ENCODE measurements at regions not wholly inside any gene's neighbourhood (a gene's known extent, or its start where the extent isn't known, plus 50 kb on each side); places are given as distances from the start of the nearest gene placed in this dataset.

- TF ChIP-seq CTCF (IDR thresholded peaks at IDR 0.05 in 2 of 3, conservative IDR thresholded peaks at IDR 0.05 in 1 of 3; ENCODE audit: borderline replicate concordance in 1 of 3, insufficient read depth in 1 of 3, low read depth in 2 of 3, low read length in 2 of 3) (no peak), SRF (IDR thresholded peaks at IDR 0.05; ENCODE audit: low read depth) (no peak)
Observed at GRCh38 chr9:129459547-129460322, 161.2 kb downstream of the C9orf50 start (continued).

GRCh38 chr9:129458663-129459546 lies 162.0 kb downstream of the C9orf50 start:
- H3K79me2 ChIP-seq (ENCODE audit: insufficient read depth, low read length) = no peaks in the 10 kb centered on the region
- no peaks in the 10 kb centered on the region for H3K9me3 ChIP-seq (ENCODE audit: control insufficient read depth in 1 of 2, insufficient read depth in 1 of 2, low read depth in 1 of 2, low read length in 2 of 2)
- no peaks in the 10 kb centered on the region for H3K36me3 ChIP-seq (ENCODE audit: control insufficient read depth in 1 of 2, insufficient read depth in 2 of 2, low read length in 2 of 2)
- 0 out of 4 replicates have a peak overlapping the region, but pooled peaks of 1 of the 2 experiments have one; percentile 17 for H3K4me3 ChIP-seq (replicated peaks in 1 of 2; ENCODE audit: low read depth in 1 of 2, low read length in 2 of 2)
- ChIA-PET CTCF (no interaction called here), RAD21 (ENCODE audit: low non-redundant PET in 1 of 2, low total read pairs in 2 of 2, uncharacterized antibody in 2 of 2, unreplicated experiment in 2 of 2) (interaction anchor here in 1 of 2 experiments (1.5 kb wide), 1 partner anchor 106 kb away, joined by 3 read pairs; no protein-coding TSS in a partner anchor), POLR2A (interaction anchor here (0.9 to 2.0 kb wide), 7 partner anchors 15 to 281 kb away, joined by 3 to 8 read pairs (median 4); partner anchors contain the start of gene IER5L)
- intact Hi-C loops (cut with micrococcal nuclease) = no loop called here
- DNase-seq (ENCODE audit: low read depth, low spot score) = no peak
- H3K4me1 ChIP-seq (ENCODE audit: control insufficient read depth in 1 of 2, insufficient read depth in 2 of 2, low read length in 2 of 2) = peaks cover 54 to 63% of the 10 kb centered on the region in 2 experiments
- TF ChIP-seq ZFX (IDR thresholded peaks at IDR 0.05) (peak; percentile 40; the same call in 1 of the 2 replicates), RAD21 (IDR thresholded peaks at IDR 0.05; ENCODE audit: low read depth) (no peak)
- peak overlapping the region; percentile 73 for H3K27ac ChIP-seq (ENCODE audit: low read depth, low read length)
- ATAC-seq = no peak
- H3K9ac ChIP-seq (ENCODE audit: low read length) = peak overlapping the region; percentile 75
- H4K20me1 ChIP-seq (ENCODE audit: insufficient read depth) = no peaks in the 10 kb centered on the region
- H3K4me2 ChIP-seq (ENCODE audit: low read length) = peak overlapping the region; percentile 90
- H3K27me3 ChIP-seq (ENCODE audit: insufficient read depth, low read length) = no peaks in the 10 kb centered on the region
- H2AFZ ChIP-seq (ENCODE audit: low read depth, low read length, poor library complexity, severe bottlenecking) = no peak overlapping the region
- no peaks in the 10 kb centered on the region for H3K9me2 ChIP-seq (ENCODE audit: insufficient read depth)
- BruUV-seq (replicated peaks) = no TSS peak
